Fibroblast of upper back skin (primary cell): ENCODE measurements at regions not wholly inside any gene's neighbourhood (a gene's known extent, or its start where the extent isn't known, plus 50 kb on each side); places are given as distances from the start of the nearest gene placed in this dataset.
"Not testable (repeated sequence)": the region's sequence is repeated elsewhere in the genome, so short reads cannot be mapped to it uniquely, and the experiment has no call there.

Experiments
- DNase-seq: peaks from one replicate; pipeline ENCODE4 v3.0.0-alpha.2; 2013

DNA sequence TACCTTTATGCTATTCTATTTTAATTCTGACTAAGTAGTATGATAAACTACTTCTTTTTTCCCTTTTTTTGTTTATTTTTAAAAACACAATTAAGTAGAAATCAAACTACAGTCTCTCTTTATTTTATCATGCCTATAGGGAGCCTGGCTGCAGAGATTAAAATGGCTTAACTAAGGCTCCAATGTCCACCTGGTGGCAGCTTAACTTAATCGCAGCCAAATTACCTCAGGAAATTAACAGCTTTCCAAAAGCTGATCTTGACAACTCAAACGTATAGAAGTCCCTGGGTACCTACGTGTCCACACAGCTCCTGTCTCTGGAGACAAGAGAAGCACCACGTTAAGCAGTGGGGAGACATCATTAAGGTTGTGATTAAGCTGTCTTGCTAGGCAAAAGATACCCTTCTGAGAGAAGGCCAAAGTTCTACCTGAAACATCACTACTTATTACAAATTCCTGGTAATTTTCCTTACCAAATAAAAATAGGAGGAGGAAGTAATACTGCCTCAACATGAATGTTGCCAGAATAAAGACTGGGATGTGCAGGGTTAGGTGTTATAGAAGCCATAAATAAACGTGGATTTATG, 63.2 kb upstream of the SNX19 start:
- DNase-seq, result peak; percentile 27

DNA sequence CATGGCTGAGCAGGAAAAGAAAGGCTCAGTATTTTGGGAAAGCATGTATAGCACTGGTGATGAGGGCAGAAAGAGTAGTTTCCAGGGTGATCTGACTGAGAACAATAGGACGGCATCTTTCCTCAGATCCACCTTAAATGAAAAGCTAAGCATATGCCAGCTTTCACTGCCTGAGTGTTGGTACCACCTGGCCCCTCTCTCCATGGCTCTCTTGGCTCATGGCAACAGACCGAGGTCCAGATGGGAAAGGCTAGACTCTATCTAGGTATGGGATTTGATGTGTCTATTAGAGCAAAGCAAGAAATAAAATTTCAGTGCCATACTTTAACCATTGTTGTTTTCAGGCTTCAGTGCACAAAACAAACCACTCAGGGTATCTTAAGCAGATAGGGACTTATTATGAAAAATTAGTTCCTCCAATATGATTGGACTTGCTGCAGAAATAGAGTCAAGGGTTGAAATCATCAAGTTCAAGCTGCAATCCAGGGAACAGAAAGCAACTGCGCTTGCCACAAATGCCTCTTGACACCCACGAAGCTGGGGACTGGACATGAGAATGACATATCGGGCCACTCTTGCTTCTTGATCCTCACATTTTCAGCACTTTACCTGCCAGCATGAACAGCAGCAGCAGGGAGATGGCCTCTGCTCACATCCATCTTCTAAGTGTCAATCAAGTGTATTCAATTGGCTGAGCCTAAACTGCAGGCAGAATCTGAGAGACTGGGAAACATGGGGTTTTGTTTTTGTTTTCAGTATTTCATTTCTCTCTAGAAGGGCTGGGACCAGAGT, 64.0 kb upstream of the SNX19 start:
- no peak for DNase-seq

DNA sequence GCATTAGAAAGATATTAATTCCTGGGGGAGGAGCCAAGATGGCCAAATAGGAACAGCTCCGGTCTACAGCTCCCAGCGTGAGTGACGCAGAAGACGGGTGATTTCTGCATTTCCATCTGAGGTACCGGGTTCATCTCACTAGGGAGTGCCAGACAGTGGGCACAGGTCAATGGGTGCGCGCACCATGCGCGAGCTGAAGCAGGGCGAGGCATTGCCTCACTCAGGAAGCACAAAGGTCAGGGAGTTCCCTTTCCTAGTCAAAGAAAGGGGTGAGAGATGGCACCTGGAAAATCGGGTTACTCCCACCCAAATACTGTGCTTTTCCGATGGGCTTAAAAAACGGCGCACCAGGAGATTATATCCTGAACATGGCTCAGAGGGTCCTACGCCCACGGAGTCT, 68.0 kb upstream of the SNX19 start:
- DNase-seq, result not testable (repeated sequence)

GRCh38 chr11:130992788-130993187, 76.5 kb upstream of the SNX19 start:
- DNase-seq, result no peak

DNA sequence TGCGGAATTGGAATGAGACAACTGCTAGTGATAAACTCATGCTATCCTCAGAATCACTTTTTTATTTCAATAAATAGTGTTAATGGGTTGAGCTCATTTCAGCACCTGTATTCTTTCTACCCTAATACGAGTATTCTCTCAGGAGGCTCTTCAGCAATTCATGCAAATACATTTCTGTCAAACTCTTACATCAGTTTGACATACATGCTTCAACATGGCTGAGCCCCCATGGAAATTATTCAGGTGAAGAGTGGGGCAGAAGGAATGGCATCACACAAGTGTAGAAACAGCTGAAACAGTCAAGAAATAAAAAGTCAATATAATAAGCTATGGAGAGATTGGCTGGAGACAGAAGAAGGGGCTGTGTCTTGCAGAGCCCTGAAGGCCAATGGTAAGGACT, 77.8 kb upstream of the SNX19 start:
- no peak for DNase-seq

DNA sequence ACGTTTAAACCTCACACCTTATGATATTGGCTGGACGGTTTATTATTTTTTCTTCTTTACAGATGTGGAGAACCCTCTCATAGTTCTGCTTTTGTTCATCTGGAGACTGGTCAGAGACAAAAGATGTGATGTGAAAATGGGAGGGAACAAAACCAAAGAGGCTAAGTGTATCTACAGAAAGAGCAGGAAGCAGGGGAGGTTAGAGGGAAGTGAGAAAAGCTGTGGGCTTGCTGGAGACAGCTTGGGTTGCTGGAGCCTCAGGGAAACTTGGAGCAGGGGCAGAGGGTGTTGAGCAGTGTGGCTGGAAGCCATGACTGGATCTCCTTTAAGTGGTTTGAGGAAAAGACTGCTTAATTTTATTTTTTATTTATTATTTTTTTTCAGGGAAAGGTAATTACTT, 79.0 kb upstream of the SNX19 start:
- DNase-seq, result no peak

- DNase-seq, result no peak
These were observed 81.0 kb upstream of the SNX19 start for GRCh38 chr11:130997278-130997677.

GRCh38 chr11:130999086-130999485, 82.8 kb upstream of the SNX19 start:
- peak; percentile 38 for DNase-seq

GRCh38 chr11:130999992-131000770, 83.9 kb upstream of the SNX19 start:
- DNase-seq, result peak; percentile 88

DNA sequence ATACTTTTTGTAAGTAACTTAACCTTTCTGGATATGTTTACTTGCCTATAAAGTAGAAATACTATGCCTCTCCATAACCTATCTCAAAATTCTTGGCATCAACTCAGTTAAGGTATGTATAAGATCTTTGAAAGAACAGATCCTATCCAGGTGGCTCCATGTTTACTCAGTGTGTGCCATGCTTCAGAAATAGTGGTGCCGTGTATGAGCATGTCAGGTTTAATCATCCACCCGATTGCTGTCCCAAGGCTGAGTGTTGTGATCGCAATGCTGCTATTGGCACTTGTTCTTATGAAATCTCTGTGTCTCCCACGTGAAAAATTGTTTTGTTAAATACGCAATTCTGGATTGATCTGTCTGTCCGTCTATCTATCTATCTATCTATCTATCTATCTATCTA, 85.9 kb upstream of the SNX19 start:
- no peak for DNase-seq

DNA sequence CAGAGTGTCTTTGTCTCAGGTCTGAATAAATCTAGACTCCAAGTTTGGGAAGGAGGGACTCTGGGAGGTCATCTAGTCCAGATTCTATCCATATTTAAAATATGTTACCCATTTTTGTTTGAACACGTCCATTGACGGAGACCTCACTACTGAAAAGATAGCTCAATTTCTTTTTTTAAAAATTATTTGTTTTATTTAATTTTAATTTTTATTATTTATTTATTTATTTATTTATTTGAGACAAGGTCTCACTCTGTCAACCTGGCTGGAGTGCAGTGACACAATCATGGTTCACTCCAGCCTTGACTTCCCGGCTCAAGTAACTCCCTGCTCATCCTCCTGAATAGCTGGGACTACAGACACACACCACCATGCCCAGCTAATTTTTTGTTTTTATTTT, 89.5 kb upstream of the SNX19 start:
- DNase-seq, result no peak

DNA sequence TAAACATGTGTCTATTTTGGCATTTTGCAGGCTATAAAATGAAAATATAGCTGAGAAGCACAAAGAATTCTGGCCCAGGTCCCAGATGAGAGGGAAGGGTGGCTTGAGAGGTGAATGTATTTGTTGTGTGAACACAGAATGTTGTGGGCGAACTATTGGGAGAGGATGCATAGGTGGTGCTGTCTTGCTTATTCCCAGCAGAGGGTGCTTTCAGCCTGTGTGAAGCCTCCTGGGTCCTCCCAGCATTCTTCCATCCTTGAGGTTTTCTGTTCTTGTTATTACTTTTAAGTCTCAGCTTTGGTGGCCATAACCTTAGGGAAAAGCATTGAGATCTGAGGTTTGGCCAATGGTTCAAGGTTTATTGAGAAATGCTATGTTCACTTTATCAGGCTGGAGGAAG, 108.7 kb upstream of the SNX19 start:
- peak; percentile 64 for DNase-seq

- DNase-seq, result no peak
These were observed 109.3 kb upstream of the SNX19 start for GRCh38 chr11:131025421-131026125.

- peak; percentile 68 for DNase-seq
These were observed 111.2 kb upstream of the SNX19 start for GRCh38 chr11:131027491-131027890.

DNA sequence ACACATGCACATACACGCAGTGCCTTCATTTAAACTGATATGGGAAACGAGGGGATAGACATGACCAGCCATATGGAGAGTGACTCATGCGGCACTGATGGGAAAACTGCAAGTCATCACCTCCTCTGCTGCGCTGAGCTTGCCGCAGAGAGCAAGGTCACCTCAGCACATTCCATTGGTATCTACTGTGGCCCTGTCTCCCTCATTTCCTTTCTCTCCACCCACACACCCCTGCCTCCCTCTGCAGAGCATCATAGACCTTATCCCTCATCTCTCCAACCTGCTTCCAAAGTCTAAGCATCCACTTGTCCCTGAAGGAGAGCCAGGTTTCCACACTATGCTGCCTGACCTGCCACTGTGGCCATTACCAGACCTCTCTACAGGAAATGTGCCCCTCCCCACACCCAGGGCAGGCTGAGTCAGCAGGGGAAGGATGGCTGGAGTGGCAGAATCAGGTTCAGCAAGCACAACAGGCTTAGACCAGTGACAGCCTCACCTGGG, 116.9 kb upstream of the SNX19 start:
- peak; percentile 95 for DNase-seq

GRCh38 chr11:131036514-131036913, 120.2 kb upstream of the SNX19 start:
- DNase-seq, result no peak

GRCh38 chr11:131037873-131038272, 121.6 kb upstream of the SNX19 start:
- DNase-seq, result no peak

GRCh38 chr11:131038597-131038996, 122.3 kb upstream of the SNX19 start:
- DNase-seq, result peak; percentile 19

GRCh38 chr11:131041331-131042040, 125.2 kb upstream of the SNX19 start:
- no peak for DNase-seq

DNA sequence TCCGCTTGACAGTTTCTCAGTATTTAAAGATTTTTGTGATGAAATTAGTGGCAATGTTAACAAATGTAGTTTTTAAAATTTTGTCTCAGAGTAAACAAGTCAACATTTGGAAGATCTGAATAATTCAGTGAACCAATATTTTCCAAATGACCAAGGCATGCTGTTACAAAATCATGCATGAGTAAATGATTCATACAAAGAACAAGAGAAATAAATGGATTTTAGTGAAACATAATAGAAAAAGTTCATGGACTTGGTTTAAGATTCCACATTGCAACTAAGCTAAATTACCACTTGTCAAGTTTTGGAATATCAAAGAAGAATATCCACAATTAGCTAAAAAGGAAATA, 125.7 kb upstream of the SNX19 start:
- DNase-seq, result no peak

- DNase-seq, result no peak
These were observed 127.0 kb upstream of the SNX19 start for GRCh38 chr11:131043251-131043650.

- DNase-seq, result no peak
These were observed 128.6 kb upstream of the SNX19 start for GRCh38 chr11:131044851-131045250.

DNA sequence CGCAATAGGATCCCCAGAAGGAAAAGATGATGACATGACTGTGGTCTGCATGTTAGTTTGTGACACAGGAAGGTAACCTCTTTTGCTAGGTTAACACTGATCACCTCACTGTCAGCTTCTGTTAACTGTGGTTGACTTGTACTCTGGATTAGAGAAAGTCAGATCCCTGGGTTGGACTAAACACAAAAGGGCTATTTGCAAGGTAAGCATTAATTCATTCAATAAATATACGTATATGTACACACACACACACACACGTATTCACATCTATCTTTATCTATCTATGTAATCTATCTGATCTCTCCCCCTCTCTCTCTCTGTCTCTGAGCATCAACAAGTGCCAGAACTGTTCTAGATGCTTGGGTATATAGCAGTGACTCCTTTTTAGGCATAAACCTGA, 136.1 kb upstream of the SNX19 start:
- DNase-seq, result no peak
